IMR-90 (cell line): ENCODE measurements at regions not wholly inside any gene's neighbourhood (a gene's known extent, or its start where the extent isn't known, plus 50 kb on each side); places are given as distances from the start of the nearest gene placed in this dataset.

ENCODE experiments used
- ATAC-seq: fragments of 200-7000 bp; cut with Tn5 transposase; 2 replicates; pipeline ENCODE4 v1.9.1; 2020; ENCODE audit warnings: low read depth, mild to moderate bottlenecking, moderate library complexity
- BruUV-seq: library from RNA; stranded (reverse); fragments of 400-500 nt; replicated peaks from 2 replicates; lab custom pipeline; 2021; lab: Mats Ljungman, UMichigan
- CTCF ChIA-PET: fragments of 300-600 bp; formaldehyde crosslinking; extraction: SDS; loops from one replicate; lab custom pipeline; 2021; ENCODE audit warnings: antibody characterized with exemption; lab: Yijun Ruan, JAX
- POLR2A ChIA-PET: fragments of 300-600 bp; sonication (Branson Sonifier 250); formaldehyde crosslinking; loops from one replicate; lab custom pipeline; 2022; ENCODE audit warnings: antibody characterized with exemption; ENCODE audit not compliant: unreplicated experiment; lab: Charles Lee
- DNase-seq: peaks from one replicate; pipeline ENCODE4 v3.0.0; 2013
- H2AFZ ChIP-seq: replicated peaks from 2 replicates; pipeline ENCODE3; 2013; ENCODE audit warnings: low read length, mild to moderate bottlenecking; ENCODE audit not compliant: poor library complexity
- H2AK5ac ChIP-seq: 2 replicates; pipeline ENCODE4 v1.6.1; 2013; ENCODE audit warnings: low read depth, low read length, inconsistent platforms
- H2AK9ac ChIP-seq: replicated peaks from 2 replicates; pipeline ENCODE3; 2013; ENCODE audit warnings: mild to moderate bottlenecking, low read depth, low read length, moderate library complexity; ENCODE audit not compliant: poor library complexity
- H2BK120ac ChIP-seq: 2 replicates; pipeline ENCODE4 v1.6.1; 2013; ENCODE audit warnings: low read depth, low read length, inconsistent platforms
- H2BK15ac ChIP-seq: 3 replicates; pipeline ENCODE4 v1.6.1; 2013; ENCODE audit warnings: low read depth, low read length, inconsistent platforms
- H2BK20ac ChIP-seq: 2 replicates; pipeline ENCODE4 v1.6.1; 2013; ENCODE audit warnings: low read depth, mild to moderate bottlenecking, inconsistent platforms, low read length, moderate library complexity
- H2BK5ac ChIP-seq: 2 replicates; pipeline ENCODE4 v1.6.1; 2013; ENCODE audit warnings: mild to moderate bottlenecking, low read depth, low read length, inconsistent platforms; ENCODE audit not compliant: poor library complexity, severe bottlenecking
- H3K14ac ChIP-seq: replicated peaks from 2 replicates; pipeline ENCODE4 v1.6.1; 2013; ENCODE audit warnings: low read depth, low read length, inconsistent platforms
- H3K18ac ChIP-seq: 2 replicates; pipeline ENCODE4 v1.6.1; 2013; ENCODE audit warnings: low read depth, low read length, control low read depth
- H3K23ac ChIP-seq: 2 replicates; pipeline ENCODE4 v1.6.1; 2013; ENCODE audit warnings: low read depth, low read length, inconsistent platforms
- H3K27ac ChIP-seq: 2 replicates; pipeline ENCODE4 v1.5.1; 2013; ENCODE audit warnings: mild to moderate bottlenecking, control low read depth, low read length; ENCODE audit not compliant: insufficient read depth
- H3K27me3 ChIP-seq: 2 replicates; pipeline ENCODE4 v1.6.1; 2013; ENCODE audit warnings: low read length; ENCODE audit not compliant: control insufficient read depth, insufficient read depth
- H3K36me3 ChIP-seq: 2 replicates; pipeline ENCODE4 v1.6.1; 2013; ENCODE audit warnings: low read length, mixed read lengths; ENCODE audit not compliant: control insufficient read depth, insufficient read depth
- H3K4ac ChIP-seq: 2 replicates; pipeline ENCODE4 v1.6.1; 2013; ENCODE audit warnings: low read depth, low read length, inconsistent platforms
- H3K4me1 ChIP-seq: 2 replicates; pipeline ENCODE4 v1.6.1; 2013; ENCODE audit warnings: low read length, mixed read lengths; ENCODE audit not compliant: control insufficient read depth, insufficient read depth
- H3K4me2 ChIP-seq: 2 replicates; pipeline ENCODE4 v1.6.1; 2013; ENCODE audit warnings: low read depth, mild to moderate bottlenecking, control low read depth, low read length, moderate library complexity
- H3K4me3 ChIP-seq: 2 replicates; pipeline ENCODE4 v1.5.1; 2013; ENCODE audit warnings: low read depth, mild to moderate bottlenecking, control low read depth, low read length, moderate library complexity; ENCODE audit not compliant: insufficient read depth
- H3K56ac ChIP-seq: 2 replicates; pipeline ENCODE4 v1.6.1; 2013; ENCODE audit warnings: low read length, inconsistent platforms; ENCODE audit not compliant: insufficient read depth; ENCODE audit errors: extremely low read depth
- H3K79me1 ChIP-seq, 2 experiments: 2 replicates each; pipeline ENCODE4 v1.6.1; 2013; ENCODE audit warnings: low read length in 2 of 2, inconsistent platforms in 1 of 2, low read depth in 1 of 2
- H3K9ac ChIP-seq: 2 replicates; pipeline ENCODE4 v1.6.1; 2013; ENCODE audit warnings: low read depth, low read length, control low read depth
- H3K9me1 ChIP-seq: 2 replicates; pipeline ENCODE4 v1.6.1; 2013; ENCODE audit warnings: low read length, inconsistent platforms; ENCODE audit not compliant: insufficient read depth
- H3K9me3 ChIP-seq: 2 replicates; pipeline ENCODE4 v1.6.1; 2013; ENCODE audit warnings: low read length; ENCODE audit not compliant: control insufficient read depth, insufficient read depth
- H4K20me1 ChIP-seq: 2 replicates; pipeline ENCODE4 v1.6.1; 2013; ENCODE audit warnings: low read length, inconsistent platforms; ENCODE audit not compliant: insufficient read depth
- H4K5ac ChIP-seq: 2 replicates; pipeline ENCODE4 v1.6.1; 2013; ENCODE audit warnings: mild to moderate bottlenecking, low read depth, low read length, control low read depth
- H4K8ac ChIP-seq, 2 experiments: 2 replicates each; pipeline ENCODE4 v1.6.1; 2013; ENCODE audit warnings: low read depth in 2 of 2, low read length in 2 of 2, control low read depth in 1 of 2, inconsistent platforms in 1 of 2
- H4K91ac ChIP-seq: 2 replicates; pipeline ENCODE4 v1.6.1; 2013; ENCODE audit warnings: low read depth, low read length, inconsistent platforms; ENCODE audit not compliant: insufficient read depth
- CEBPB ChIP-seq: IDR thresholded peaks from 2 replicates; pipeline ENCODE4 v1.6.1; 2012; ENCODE audit warnings: low read depth, low read length, improper control_type of control experiment
- CHD1 ChIP-seq: IDR thresholded peaks from 2 replicates; pipeline ENCODE4 v1.6.1; 2012; ENCODE audit warnings: low read depth, low read length, improper control_type of control experiment
- FOS ChIP-seq: fragments of 150-350 bp; IDR thresholded peaks from 2 replicates; pipeline ENCODE4 v1.6.1; 2016; ENCODE audit warnings: low read depth, low read length
- MAFK ChIP-seq: IDR thresholded peaks from 2 replicates; pipeline ENCODE4 v1.6.1; 2012; ENCODE audit warnings: low read depth, low read length, improper control_type of control experiment
- MAZ ChIP-seq: IDR thresholded peaks from 2 replicates; pipeline ENCODE4 v1.6.1; 2012; ENCODE audit warnings: low read depth, mild to moderate bottlenecking, low read length, improper control_type of control experiment, moderate library complexity, borderline replicate concordance
- MXI1 ChIP-seq: IDR thresholded peaks from 2 replicates; pipeline ENCODE4 v1.6.1; 2012; ENCODE audit warnings: low read depth, mild to moderate bottlenecking, low read length, moderate library complexity, borderline replicate concordance
- NFE2L2 ChIP-seq: fragments of 150-350 bp; IDR thresholded peaks from 2 replicates; pipeline ENCODE4 v1.6.1; 2016; ENCODE audit warnings: low read depth, mild to moderate bottlenecking, low read length
- POLR2A ChIP-seq: IDR thresholded peaks from 2 replicates; pipeline ENCODE4 v1.6.1; 2012; ENCODE audit warnings: mild to moderate bottlenecking, low read depth, low read length
- RAD21 ChIP-seq: IDR thresholded peaks from 2 replicates; pipeline ENCODE4 v1.6.1; 2012; ENCODE audit warnings: low read length, improper control_type of control experiment
- RCOR1 ChIP-seq: IDR thresholded peaks from 2 replicates; pipeline ENCODE4 v1.6.1; 2012; ENCODE audit warnings: mild to moderate bottlenecking, low read length, improper control_type of control experiment; ENCODE audit not compliant: insufficient replicate concordance
- RFX5 ChIP-seq: IDR thresholded peaks from 2 replicates; pipeline ENCODE4 v1.8.0; 2012; ENCODE audit warnings: low read depth, mild to moderate bottlenecking, low read length, moderate library complexity
- SMC3 ChIP-seq: fragments of 150-350 bp; IDR thresholded peaks from 2 replicates; pipeline ENCODE4 v1.6.1; 2016; ENCODE audit warnings: low read depth, mild to moderate bottlenecking, antibody characterized with exemption, low read length, moderate library complexity
- USF2 ChIP-seq: fragments of 150-350 bp; IDR thresholded peaks from 2 replicates; pipeline ENCODE4 v1.6.1; 2017; ENCODE audit warnings: mild to moderate bottlenecking, antibody characterized with exemption, low read length, low read depth
- WGBS, 2 experiments: methylation state at CpG; one replicate each; pipeline versions ENCODE4 v1.1.5 to v1.1.7; 2013; ENCODE audit warnings: missing lambda C conversion rate in 2 of 2; ENCODE audit not compliant: insufficient read length in 1 of 2; ENCODE audit errors: extremely low coverage in 2 of 2; 5-methylcytosine and 5-hydroxymethylcytosine counted together
- dilution Hi-C: fragments of 300-500 bp; cut with HindIII; formaldehyde crosslinking; loops from one replicate; pipeline ENCODE4 v1.14.3; 2018; ENCODE audit warnings: low sequenced_read_pairs; ENCODE audit not compliant: unreplicated experiment
- in situ Hi-C: fragments of 300-500 bp; cut with MboI; formaldehyde crosslinking; loops from 3 replicates; pipeline ENCODE4 v1.14.3; 2019; ENCODE audit warnings: low sequenced_read_pairs, inconsistent platforms, mixed read lengths
- intact Hi-C: fragments of 100-400 bp; cut with micrococcal nuclease; formaldehyde crosslinking; loops from 2 replicates; pipeline ENCODE4 v1.10.0; 2022
- TF ChIP-seq, protein P1 (sequence below): conservative IDR thresholded peaks from 2 replicates; pipeline ENCODE4 v1.5.1; 2012; ENCODE audit warnings: mild to moderate bottlenecking, low read depth, low read length, improper control_type of control experiment
- TF ChIP-seq, protein P2 (sequence below): fragments of 150-350 bp; IDR thresholded peaks from 2 replicates; pipeline ENCODE4 v1.6.1; 2016; ENCODE audit warnings: low read depth, mild to moderate bottlenecking, low read length, moderate library complexity, borderline replicate concordance

- CTCF ChIA-PET: no interaction called here
- Histone ChIP-seq H3K9me1 (no peaks in the 10 kb centered on the region), H2AK5ac (no peak overlapping the region), H4K8ac (no peak overlapping the region), H2BK120ac (no peak overlapping the region), H2BK5ac (no peak overlapping the region), H3K23ac (no peak overlapping the region), H3K4me1 (no peaks in the 10 kb centered on the region), H3K27ac (no peak overlapping the region), H3K9me3 (0 out of 2 replicates have a peak, but pooled peaks cover 2% of the 10 kb centered on the region), H4K20me1 (no peaks in the 10 kb centered on the region), H3K9ac (no peak overlapping the region), H3K4me2 (no peak overlapping the region), H3K18ac (no peak overlapping the region), H3K4ac (no peak overlapping the region), H4K91ac (no peak overlapping the region), H2BK20ac (no peak overlapping the region), H3K56ac (no peak overlapping the region), H2BK15ac (no peak overlapping the region), H3K27me3 (no peaks in the 10 kb centered on the region), H2AFZ (no peak overlapping the region), H3K14ac (no peak overlapping the region), H3K4me3 (no peak overlapping the region), H2AK9ac (no peak overlapping the region), H4K5ac (no peak overlapping the region), H3K79me1 (no peaks in the 10 kb centered on the region), H3K36me3 (no peaks in the 10 kb centered on the region)
- no peak for TF ChIP-seq USF2
- no peak for TF ChIP-seq RCOR1
- TF ChIP-seq, protein P1, sequence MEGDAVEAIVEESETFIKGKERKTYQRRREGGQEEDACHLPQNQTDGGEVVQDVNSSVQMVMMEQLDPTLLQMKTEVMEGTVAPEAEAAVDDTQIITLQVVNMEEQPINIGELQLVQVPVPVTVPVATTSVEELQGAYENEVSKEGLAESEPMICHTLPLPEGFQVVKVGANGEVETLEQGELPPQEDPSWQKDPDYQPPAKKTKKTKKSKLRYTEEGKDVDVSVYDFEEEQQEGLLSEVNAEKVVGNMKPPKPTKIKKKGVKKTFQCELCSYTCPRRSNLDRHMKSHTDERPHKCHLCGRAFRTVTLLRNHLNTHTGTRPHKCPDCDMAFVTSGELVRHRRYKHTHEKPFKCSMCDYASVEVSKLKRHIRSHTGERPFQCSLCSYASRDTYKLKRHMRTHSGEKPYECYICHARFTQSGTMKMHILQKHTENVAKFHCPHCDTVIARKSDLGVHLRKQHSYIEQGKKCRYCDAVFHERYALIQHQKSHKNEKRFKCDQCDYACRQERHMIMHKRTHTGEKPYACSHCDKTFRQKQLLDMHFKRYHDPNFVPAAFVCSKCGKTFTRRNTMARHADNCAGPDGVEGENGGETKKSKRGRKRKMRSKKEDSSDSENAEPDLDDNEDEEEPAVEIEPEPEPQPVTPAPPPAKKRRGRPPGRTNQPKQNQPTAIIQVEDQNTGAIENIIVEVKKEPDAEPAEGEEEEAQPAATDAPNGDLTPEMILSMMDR: no peak
- no peak for TF ChIP-seq RFX5
- no peak for TF ChIP-seq MXI1
- no peak for TF ChIP-seq SMC3
- no peak for TF ChIP-seq FOS
- no peak for TF ChIP-seq MAFK
- no peak for TF ChIP-seq MAZ
- no peak for TF ChIP-seq CHD1
- TF ChIP-seq NFE2L2: no peak
- TF ChIP-seq, protein P2, sequence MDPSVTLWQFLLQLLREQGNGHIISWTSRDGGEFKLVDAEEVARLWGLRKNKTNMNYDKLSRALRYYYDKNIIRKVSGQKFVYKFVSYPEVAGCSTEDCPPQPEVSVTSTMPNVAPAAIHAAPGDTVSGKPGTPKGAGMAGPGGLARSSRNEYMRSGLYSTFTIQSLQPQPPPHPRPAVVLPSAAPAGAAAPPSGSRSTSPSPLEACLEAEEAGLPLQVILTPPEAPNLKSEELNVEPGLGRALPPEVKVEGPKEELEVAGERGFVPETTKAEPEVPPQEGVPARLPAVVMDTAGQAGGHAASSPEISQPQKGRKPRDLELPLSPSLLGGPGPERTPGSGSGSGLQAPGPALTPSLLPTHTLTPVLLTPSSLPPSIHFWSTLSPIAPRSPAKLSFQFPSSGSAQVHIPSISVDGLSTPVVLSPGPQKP: no peak
- TF ChIP-seq RAD21: no peak
- no peak for TF ChIP-seq POLR2A
- no peak for TF ChIP-seq CEBPB
- ATAC-seq (no peak), DNase-seq (no peak)
- intact Hi-C loops (no loop called here), dilution Hi-C loops (no loop called here), in situ Hi-C loops (no loop called here)
- no CpG with 5 or more reads among the region's 2 CpGs for WGBS, 2 experiments
- POLR2A ChIA-PET: no interaction called here
- BruUV-seq: no TSS peak
Measured at GRCh38 chr1:14220811-14221210, 377.7 kb upstream of the KAZN start.
